Psoas muscle (tissue), 7 donors: ENCODE measurements at regions not wholly inside any gene's neighbourhood (a gene's known extent, or its start where the extent isn't known, plus 50 kb on each side); places are given as distances from the start of the nearest gene placed in this dataset.
A peak's percentile ranks its signal among the peaks of the same experiment; 100 is the strongest.

Experiments
- ATAC-seq, 4 donors: fragments of 200-7000 bp; cut with Tn5 transposase; one replicate each; pipeline ENCODE4 v1.9.1; 2020; ENCODE audit warnings: moderate library complexity in 3 of 4, mild to moderate bottlenecking in 2 of 4
- DNase-seq, 2 donors: peaks; one replicate each; pipeline ENCODE4 v3.0.0-alpha.2; 2020
- H3K27ac ChIP-seq: fragments of 200-600 bp; one replicate; pipeline ENCODE4 v1.8.0; 2022
- H3K27me3 ChIP-seq, 3 donors: fragments of 200-600 bp in 1 of 3; one replicate each; pipeline versions ENCODE4 v1.6.1 to v1.8.0; 2013 to 2022; ENCODE audit warnings: low read length in 2 of 3, mild to moderate bottlenecking in 2 of 3, moderate library complexity in 1 of 3; ENCODE audit not compliant: insufficient read depth in 3 of 3
- H3K36me3 ChIP-seq, 2 donors: fragments of 200-600 bp in 1 of 2; one replicate each; pipeline versions ENCODE4 v1.6.1 to v1.8.0; 2013 to 2022; ENCODE audit warnings: low read depth in 1 of 2, mild to moderate bottlenecking in 1 of 2, moderate library complexity in 1 of 2; ENCODE audit not compliant: insufficient read depth in 1 of 2
- H3K4me1 ChIP-seq: fragments of 200-600 bp; one replicate; pipeline ENCODE4 v1.8.0; 2022
- H3K4me3 ChIP-seq: fragments of 200-600 bp; one replicate; pipeline ENCODE4 v1.8.0; 2022; ENCODE audit warnings: mild to moderate bottlenecking
- H3K9me3 ChIP-seq: fragments of 200-600 bp; one replicate; pipeline ENCODE4 v1.8.0; 2022
- CTCF ChIP-seq: fragments of 200-600 bp; IDR thresholded peaks from one replicate; pipeline ENCODE4 v1.8.0; 2022; ENCODE audit warnings: antibody characterized with exemption
- WGBS, 3 donors: extraction: QIAGEN DNeasy Blood & Tissue Kit; methylation state at CpG; one replicate each; pipeline versions ENCODE4 v1.1.6 to v1.1.7; 2013; 5-methylcytosine and 5-hydroxymethylcytosine counted together
- intact Hi-C, 2 donors: fragments of 100-400 bp; cut with DNase I; formaldehyde crosslinking; loops; one replicate each; pipeline versions ENCODE4 v1.11.0 to v1.14.2; 2022
- donor health status: healthy with polysubstance abuse.
- donor health status: DM: no; HTN: no; CAD: no; lungs with moderate emphysema.
- donor health status: Bipolar disorder and iron deficiency.
- donor health status: healthy.
- donor health status: DM: yes; HTN: yes; CAD: no.
- donor health status: DM: no; HTN: no; CAD: no.
- donor health status: DM: yes; HTN: yes; CAD: no.

DNA sequence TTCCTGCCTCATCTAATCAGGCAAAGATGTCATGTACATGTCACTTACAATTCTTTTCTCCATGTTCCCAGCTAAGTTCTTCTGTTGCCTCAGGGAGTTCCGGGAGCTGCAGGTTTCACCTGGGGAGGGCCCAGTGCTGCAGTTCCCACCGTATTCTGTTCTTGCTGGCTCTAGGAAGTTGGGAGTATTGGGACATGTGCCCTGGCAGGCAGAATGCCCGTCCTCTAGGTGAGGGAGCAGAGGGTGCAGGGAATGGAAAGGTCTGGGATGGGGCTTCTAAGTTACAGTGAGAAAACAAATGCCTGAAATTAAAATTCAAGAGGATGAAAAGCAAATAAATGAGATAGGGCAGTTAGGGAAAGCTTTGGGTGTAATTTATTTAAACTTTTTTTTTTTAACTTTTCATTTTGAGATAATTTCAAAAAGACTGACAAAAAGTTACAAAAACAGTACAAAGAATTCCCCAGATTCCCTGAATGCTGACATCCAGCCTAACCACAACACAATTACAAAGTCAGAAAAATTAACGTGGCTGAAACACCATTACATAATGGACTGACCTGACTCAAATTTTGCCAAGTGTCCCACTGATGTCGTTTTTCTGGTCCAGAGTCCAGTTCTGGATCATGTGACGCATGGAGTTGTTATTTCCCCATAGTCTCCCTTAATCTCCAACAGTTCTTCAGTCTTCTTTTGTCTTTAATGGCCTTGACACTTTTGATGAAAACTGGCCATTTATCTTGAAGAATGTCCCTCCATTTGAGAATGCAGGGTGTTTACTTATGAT lies 187.2 kb upstream of the MYL2 start:
- H3K27me3 ChIP-seq, result peaks cover 0 to 4% (median 0%) of the 10 kb centered on the region in 3 donors
- 61 to 67% (median 64%) methylated on average over 6 of the region's 6 CpGs for WGBS, 3 donors
- no peaks in the 10 kb centered on the region for H3K36me3 ChIP-seq
- no peak for DNase-seq
- ATAC-seq, result no peak
- no peak for TF ChIP-seq CTCF
- intact Hi-C loops, result no loop called here
- no peaks in the 10 kb centered on the region for H3K9me3 ChIP-seq
- H3K4me1 ChIP-seq, result no peaks in the 10 kb centered on the region
- H3K4me3 ChIP-seq, result no peak overlapping the region
- no peak overlapping the region for H3K27ac ChIP-seq

DNA sequence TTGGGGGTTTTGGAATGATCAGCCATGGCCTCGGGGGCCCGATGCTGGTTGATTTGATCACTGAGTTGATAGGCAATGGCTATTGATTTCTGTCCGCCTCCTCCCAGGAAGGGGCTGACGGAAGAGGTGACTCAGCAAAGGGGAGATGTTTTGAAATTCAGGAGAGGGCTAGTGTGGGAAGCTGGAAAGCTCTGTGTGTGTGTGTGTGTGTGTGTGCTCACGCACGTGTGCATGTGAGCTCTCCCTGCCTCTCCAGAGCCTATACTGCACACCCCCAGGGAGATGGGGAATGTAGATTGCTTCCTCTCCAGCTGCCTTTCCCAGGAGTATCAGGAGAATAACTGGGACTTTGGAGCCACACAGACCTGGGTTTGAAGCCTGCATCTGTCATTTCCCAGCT lies 184.9 kb upstream of the MYL2 start:
- Histone ChIP-seq H3K4me1 (no peaks in the 10 kb centered on the region), H3K4me3 (no peak overlapping the region), H3K36me3 (no peaks in the 10 kb centered on the region), H3K27ac (no peak overlapping the region), H3K9me3 (no peaks in the 10 kb centered on the region), H3K27me3 (peaks cover 0 to 4% (median 0%) of the 10 kb centered on the region in 3 donors)
- TF ChIP-seq CTCF, result no peak
- 58 to 67% (median 62%) methylated on average over 6 of the region's 6 CpGs for WGBS, 3 donors
- no peak for ATAC-seq
- DNase-seq, result no peak
- intact Hi-C loops, result no loop called here

GRCh38 chr12:111103583-111103982 lies 183.2 kb upstream of the MYL2 start:
- Histone ChIP-seq H3K4me3 (no peak overlapping the region), H3K4me1 (no peaks in the 10 kb centered on the region), H3K27ac (no peak overlapping the region), H3K27me3 (peaks cover 0 to 4% (median 0%) of the 10 kb centered on the region in 3 donors), H3K9me3 (no peaks in the 10 kb centered on the region), H3K36me3 (no peaks in the 10 kb centered on the region)
- 49 to 66% (median 52%) methylated on average over 2 of the region's 2 CpGs for WGBS, 3 donors
- no peak for DNase-seq
- ATAC-seq, result no peak
- intact Hi-C loops, result no loop called here
- TF ChIP-seq CTCF, result no peak

DNA sequence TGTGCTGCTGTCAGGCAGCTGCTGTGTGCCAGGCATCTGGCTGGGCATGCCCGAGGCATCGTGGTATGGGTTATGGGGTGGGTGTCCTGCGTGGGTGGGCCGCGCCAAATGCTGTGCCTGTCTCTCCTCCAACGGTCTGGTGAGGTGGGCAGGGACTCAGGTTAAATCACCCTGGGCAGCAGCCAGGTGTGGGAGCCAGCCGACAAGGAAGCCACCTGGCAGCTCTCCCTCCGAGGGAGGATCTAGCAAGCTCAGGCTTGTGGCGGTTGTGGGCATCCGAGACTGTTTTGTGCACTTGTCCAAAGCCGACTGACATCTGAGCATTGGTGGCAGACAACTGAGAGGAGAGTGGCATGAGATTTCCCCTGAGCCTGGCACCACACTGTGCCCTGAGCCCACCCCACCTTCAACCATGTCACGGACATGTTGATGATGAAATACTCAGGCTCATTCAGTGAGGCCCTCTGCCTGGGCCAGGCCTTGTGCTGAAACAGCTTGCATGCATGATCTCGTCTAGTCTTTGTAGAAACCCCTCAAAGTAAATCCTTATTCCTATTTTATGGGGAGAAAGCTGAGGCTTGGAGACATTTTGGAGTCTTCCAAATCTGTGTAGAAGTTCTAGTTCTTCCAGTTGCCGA lies 181.8 kb upstream of the MYL2 start:
- ATAC-seq, result peak in 2 of 4 donors; percentile 37 to 94
- H3K27ac ChIP-seq, result no peak overlapping the region
- 30 to 49% (median 44%) methylated on average over 14 of the region's 14 CpGs for WGBS, 3 donors

More for the DNA sequence above, 181.8 kb upstream of the MYL2 start:
- no peak for TF ChIP-seq CTCF
- no peak for DNase-seq
- H3K9me3 ChIP-seq, result no peaks in the 10 kb centered on the region
- H3K4me3 ChIP-seq, result no peak overlapping the region
- intact Hi-C loops, result no loop called here
- H3K36me3 ChIP-seq, result no peaks in the 10 kb centered on the region
- peaks cover 0 to 4% (median 0%) of the 10 kb centered on the region in 3 donors for H3K27me3 ChIP-seq
- no peaks in the 10 kb centered on the region for H3K4me1 ChIP-seq
